ENCODE measurements at regions not wholly inside any gene's neighbourhood (a gene's known extent, or its start where the extent isn't known, plus 50 kb on each side); places are given as distances from the start of the nearest gene placed in this dataset.
"Not testable (repeated sequence)": the region's sequence is repeated elsewhere in the genome, so short reads cannot be mapped to it uniquely, and the experiment has no call there.

DNA sequence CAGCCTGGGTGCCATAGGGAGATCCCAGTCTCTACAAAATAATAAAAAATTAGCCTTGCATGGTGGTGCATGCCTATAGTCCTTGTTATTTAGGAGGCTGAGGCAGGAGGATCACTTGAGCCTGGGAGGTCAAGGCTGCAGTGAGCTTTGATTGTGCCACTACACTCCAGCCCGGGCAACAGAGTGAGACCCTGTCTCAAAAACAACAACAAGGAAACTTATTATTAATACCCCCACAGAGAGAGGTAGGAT is 271.7 kb upstream of the NR2F2 start:
- not testable (repeated sequence) for TF ChIP-seq ZFP30, SNAI2, GLIS3 (CRISPR knock-in tag; IDR thresholded peaks at IDR 0.05)
- TF ChIP-seq, protein P1, sequence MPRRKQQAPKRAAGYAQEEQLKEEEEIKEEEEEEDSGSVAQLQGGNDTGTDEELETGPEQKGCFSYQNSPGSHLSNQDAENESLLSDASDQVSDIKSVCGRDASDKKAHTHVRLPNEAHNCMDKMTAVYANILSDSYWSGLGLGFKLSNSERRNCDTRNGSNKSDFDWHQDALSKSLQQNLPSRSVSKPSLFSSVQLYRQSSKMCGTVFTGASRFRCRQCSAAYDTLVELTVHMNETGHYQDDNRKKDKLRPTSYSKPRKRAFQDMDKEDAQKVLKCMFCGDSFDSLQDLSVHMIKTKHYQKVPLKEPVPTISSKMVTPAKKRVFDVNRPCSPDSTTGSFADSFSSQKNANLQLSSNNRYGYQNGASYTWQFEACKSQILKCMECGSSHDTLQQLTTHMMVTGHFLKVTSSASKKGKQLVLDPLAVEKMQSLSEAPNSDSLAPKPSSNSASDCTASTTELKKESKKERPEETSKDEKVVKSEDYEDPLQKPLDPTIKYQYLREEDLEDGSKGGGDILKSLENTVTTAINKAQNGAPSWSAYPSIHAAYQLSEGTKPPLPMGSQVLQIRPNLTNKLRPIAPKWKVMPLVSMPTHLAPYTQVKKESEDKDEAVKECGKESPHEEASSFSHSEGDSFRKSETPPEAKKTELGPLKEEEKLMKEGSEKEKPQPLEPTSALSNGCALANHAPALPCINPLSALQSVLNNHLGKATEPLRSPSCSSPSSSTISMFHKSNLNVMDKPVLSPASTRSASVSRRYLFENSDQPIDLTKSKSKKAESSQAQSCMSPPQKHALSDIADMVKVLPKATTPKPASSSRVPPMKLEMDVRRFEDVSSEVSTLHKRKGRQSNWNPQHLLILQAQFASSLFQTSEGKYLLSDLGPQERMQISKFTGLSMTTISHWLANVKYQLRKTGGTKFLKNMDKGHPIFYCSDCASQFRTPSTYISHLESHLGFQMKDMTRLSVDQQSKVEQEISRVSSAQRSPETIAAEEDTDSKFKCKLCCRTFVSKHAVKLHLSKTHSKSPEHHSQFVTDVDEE (CRISPR knock-in tag; IDR thresholded peaks at IDR 0.05): not testable (repeated sequence)

Measured in SK-N-SH treated with all-trans-retinoic acid at 6 μM for 48 hours (cell line).